Caco-2 (cell line): ENCODE measurements at regions not wholly inside any gene's neighbourhood (a gene's known extent, or its start where the extent isn't known, plus 50 kb on each side); places are given as distances from the start of the nearest gene placed in this dataset.

Experiments
- BruUV-seq: library from RNA; stranded (reverse); fragments of 400-500 nt; replicated peaks from 2 replicates; lab custom pipeline; 2021; lab: Mats Ljungman, UMichigan
- CTCF ChIA-PET: fragments of 300-600 bp; sonication (Branson Sonifier 250); formaldehyde crosslinking; loops from one replicate; lab custom pipeline; 2022; ENCODE audit warnings: antibody characterized with exemption; lab: Charles Lee
- POLR2A ChIA-PET: fragments of 300-600 bp; sonication (Branson Sonifier 250); formaldehyde crosslinking; loops from one replicate; lab custom pipeline; 2022; ENCODE audit warnings: antibody characterized with exemption; lab: Charles Lee
- DNase-seq, 2 experiments: peaks; one replicate each; pipeline versions ENCODE4 v3.0.0 to v3.0.0-alpha.2; 2020 to 2022
- H3K27me3 ChIP-seq: replicated peaks from 2 replicates; pipeline ENCODE4 v1.6.0; 2011; ENCODE audit warnings: low read length; ENCODE audit not compliant: control insufficient read depth, insufficient read depth
- H3K36me3 ChIP-seq: 2 replicates; pipeline ENCODE4 v1.5.1; 2011; ENCODE audit warnings: low read length; ENCODE audit not compliant: control insufficient read depth, insufficient read depth
- H3K4me1 ChIP-seq: fragments of 250-450 bp; sonication (Bioruptor Pico); 2 replicates; pipeline ENCODE4 v1.5.1; 2020; ENCODE audit warnings: mild to moderate bottlenecking
- H3K4me3 ChIP-seq: 2 replicates; pipeline ENCODE4 v1.5.1; 2011; ENCODE audit warnings: low read depth, mild to moderate bottlenecking, control low read depth, low read length
- H3K9me3 ChIP-seq: fragments of 250-450 bp; sonication (Bioruptor Pico); 2 replicates; pipeline ENCODE4 v1.5.1; 2020; ENCODE audit warnings: mild to moderate bottlenecking, moderate library complexity
- H3K27ac Mint-ChIP-seq: one replicate; pipeline ENCODE4 v1.8.0; 2022; ENCODE audit warnings: mixed read lengths; ENCODE audit not compliant: unreplicated experiment
- H3K27me3 Mint-ChIP-seq: one replicate; pipeline ENCODE4 v1.8.0; 2022; ENCODE audit warnings: mixed read lengths; ENCODE audit not compliant: insufficient read depth, unreplicated experiment
- H3K36me3 Mint-ChIP-seq: one replicate; pipeline ENCODE4 v1.8.0; 2022; ENCODE audit warnings: mild to moderate bottlenecking, mixed read lengths; ENCODE audit not compliant: insufficient read depth, unreplicated experiment
- H3K4me1 Mint-ChIP-seq: one replicate; pipeline ENCODE4 v1.8.0; 2022; ENCODE audit warnings: low read depth, mixed read lengths; ENCODE audit not compliant: unreplicated experiment
- H3K4me3 Mint-ChIP-seq: one replicate; pipeline ENCODE4 v1.8.0; 2022; ENCODE audit warnings: mild to moderate bottlenecking, moderate library complexity, mixed read lengths; ENCODE audit not compliant: unreplicated experiment
- H3K9me3 Mint-ChIP-seq: one replicate; pipeline ENCODE4 v1.8.0; 2022; ENCODE audit warnings: mixed read lengths; ENCODE audit not compliant: unreplicated experiment
- intact Hi-C: fragments of 100-400 bp; cut with micrococcal nuclease; formaldehyde crosslinking; loops from one replicate; pipeline ENCODE4 v1.10.0; 2022; ENCODE audit not compliant: unreplicated experiment
- TF ChIP-seq, protein P1 (sequence below), 2 experiments: fragments of 200-600 bp in 1 of 2; IDR thresholded peaks; 1 replicate in 1 of 2; 2 replicates in 1 of 2; pipeline versions ENCODE4 v1.5.1 to v1.8.0; 2011 to 2022; ENCODE audit warnings: antibody characterized with exemption in 1 of 2, control low read depth in 1 of 2, inconsistent platforms in 1 of 2, low read depth in 1 of 2, low read length in 1 of 2, mild to moderate bottlenecking in 1 of 2, moderate library complexity in 1 of 2; ENCODE audit not compliant: insufficient read depth in 1 of 2, severe bottlenecking in 1 of 2, unreplicated experiment in 1 of 2

DNA sequence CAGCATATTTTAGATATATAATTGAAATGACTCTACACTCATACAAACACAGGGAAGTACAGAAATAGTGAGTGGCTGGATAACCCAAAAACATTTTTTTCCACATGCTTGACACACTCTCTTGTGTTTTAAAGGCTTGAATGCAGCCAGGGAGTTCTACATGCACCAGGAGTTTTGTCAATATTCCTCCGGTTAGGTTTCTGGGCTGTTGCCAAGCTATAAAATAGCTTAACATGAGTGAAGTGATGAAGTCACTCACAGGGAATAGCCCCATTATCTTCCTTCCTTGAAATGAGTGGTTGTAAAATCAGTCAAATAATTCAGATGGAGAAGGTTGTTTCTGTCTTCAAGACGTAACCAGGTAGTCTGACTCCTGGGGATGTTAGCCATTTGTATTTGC, 582.7 kb downstream of the SLC6A15 start:
- no peaks in the 10 kb centered on the region for H3K4me1 ChIP-seq
- no peaks in the 10 kb centered on the region for H3K36me3 ChIP-seq
- no peaks in the 10 kb centered on the region for H3K4me1 Mint-ChIP-seq
- no TSS peak for BruUV-seq
- H3K27me3 ChIP-seq: no peaks in the 10 kb centered on the region
- H3K9me3 Mint-ChIP-seq: no peaks in the 10 kb centered on the region
- no peak overlapping the region for H3K4me3 ChIP-seq
- no peak for DNase-seq
- POLR2A ChIA-PET: no interaction called here
- H3K27me3 Mint-ChIP-seq: no peaks in the 10 kb centered on the region
- no peak overlapping the region for H3K4me3 Mint-ChIP-seq
- no peak overlapping the region for H3K27ac Mint-ChIP-seq
- intact Hi-C loops: no loop called here
- H3K9me3 ChIP-seq: no peaks in the 10 kb centered on the region
- TF ChIP-seq, protein P1, sequence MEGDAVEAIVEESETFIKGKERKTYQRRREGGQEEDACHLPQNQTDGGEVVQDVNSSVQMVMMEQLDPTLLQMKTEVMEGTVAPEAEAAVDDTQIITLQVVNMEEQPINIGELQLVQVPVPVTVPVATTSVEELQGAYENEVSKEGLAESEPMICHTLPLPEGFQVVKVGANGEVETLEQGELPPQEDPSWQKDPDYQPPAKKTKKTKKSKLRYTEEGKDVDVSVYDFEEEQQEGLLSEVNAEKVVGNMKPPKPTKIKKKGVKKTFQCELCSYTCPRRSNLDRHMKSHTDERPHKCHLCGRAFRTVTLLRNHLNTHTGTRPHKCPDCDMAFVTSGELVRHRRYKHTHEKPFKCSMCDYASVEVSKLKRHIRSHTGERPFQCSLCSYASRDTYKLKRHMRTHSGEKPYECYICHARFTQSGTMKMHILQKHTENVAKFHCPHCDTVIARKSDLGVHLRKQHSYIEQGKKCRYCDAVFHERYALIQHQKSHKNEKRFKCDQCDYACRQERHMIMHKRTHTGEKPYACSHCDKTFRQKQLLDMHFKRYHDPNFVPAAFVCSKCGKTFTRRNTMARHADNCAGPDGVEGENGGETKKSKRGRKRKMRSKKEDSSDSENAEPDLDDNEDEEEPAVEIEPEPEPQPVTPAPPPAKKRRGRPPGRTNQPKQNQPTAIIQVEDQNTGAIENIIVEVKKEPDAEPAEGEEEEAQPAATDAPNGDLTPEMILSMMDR (IDR thresholded peaks at IDR 0.05; ENCODE audit: insufficient read depth in 1 of 2, low read depth in 1 of 2, low read length in 1 of 2, severe bottlenecking in 1 of 2, unreplicated experiment in 1 of 2): no peak
- no peaks in the 10 kb centered on the region for H3K36me3 Mint-ChIP-seq
- CTCF ChIA-PET: no interaction called here

DNA sequence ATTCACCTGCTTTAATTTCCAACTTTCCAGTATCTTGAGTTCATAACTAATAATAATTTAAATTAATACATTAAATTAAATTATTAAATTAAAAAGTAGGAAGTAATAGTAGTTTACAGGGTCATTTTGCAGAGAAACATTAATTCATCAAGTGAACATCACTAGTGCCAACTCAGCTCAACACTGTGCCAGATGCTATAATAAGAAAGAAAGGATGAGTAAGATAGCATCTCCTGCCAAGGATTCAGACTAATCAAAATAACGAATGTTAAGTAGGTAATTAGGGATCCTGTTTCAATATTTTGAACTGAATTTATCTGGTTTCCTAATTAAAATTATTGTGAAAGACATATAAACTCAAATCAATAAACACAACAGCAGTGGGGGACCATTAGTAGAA, 596.7 kb downstream of the SLC6A15 start:
- Mint-ChIP-seq H3K9me3 (no peaks in the 10 kb centered on the region), H3K4me3 (no peak overlapping the region), H3K36me3 (no peaks in the 10 kb centered on the region), H3K4me1 (no peaks in the 10 kb centered on the region), H3K27me3 (no peaks in the 10 kb centered on the region), H3K27ac (no peak overlapping the region)
- intact Hi-C loops: no loop called here
- TF ChIP-seq, protein P1 (IDR thresholded peaks at IDR 0.05; ENCODE audit: insufficient read depth in 1 of 2, low read depth in 1 of 2, low read length in 1 of 2, severe bottlenecking in 1 of 2, unreplicated experiment in 1 of 2): no peak
- H3K9me3 ChIP-seq: no peaks in the 10 kb centered on the region
- no peaks in the 10 kb centered on the region for H3K4me1 ChIP-seq
- no peaks in the 10 kb centered on the region for H3K36me3 ChIP-seq
- H3K4me3 ChIP-seq: no peak overlapping the region
- no peak for DNase-seq
- ChIA-PET POLR2A (no interaction called here), CTCF (no interaction called here)
- no TSS peak for BruUV-seq
- H3K27me3 ChIP-seq: no peaks in the 10 kb centered on the region

DNA sequence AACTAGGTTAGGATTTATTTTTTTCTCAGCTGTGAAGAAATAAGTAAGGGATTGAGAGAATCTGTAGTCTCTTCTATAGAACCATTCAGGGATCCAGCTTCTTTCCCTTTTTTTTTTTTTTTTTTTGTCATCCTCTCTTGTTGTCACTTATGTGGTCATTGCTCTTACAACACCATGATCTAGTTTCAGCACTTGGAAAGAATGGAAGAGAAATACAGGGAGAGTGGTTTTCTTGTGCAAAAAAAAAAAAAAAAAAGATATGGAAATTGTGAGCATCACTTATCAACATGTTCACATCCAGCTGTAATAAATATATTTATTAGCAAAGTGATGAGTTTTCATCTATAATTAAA, 599.3 kb downstream of the SLC6A15 start:
- H3K27ac Mint-ChIP-seq: no peak overlapping the region
- no peaks in the 10 kb centered on the region for H3K9me3 Mint-ChIP-seq
- POLR2A ChIA-PET: no interaction called here
- BruUV-seq: no TSS peak
- CTCF ChIA-PET: no interaction called here
- no peaks in the 10 kb centered on the region for H3K36me3 Mint-ChIP-seq
- Histone ChIP-seq H3K4me3 (no peak overlapping the region), H3K36me3 (no peaks in the 10 kb centered on the region), H3K9me3 (no peaks in the 10 kb centered on the region), H3K4me1 (no peaks in the 10 kb centered on the region), H3K27me3 (no peaks in the 10 kb centered on the region)
- H3K4me1 Mint-ChIP-seq: no peaks in the 10 kb centered on the region
- TF ChIP-seq, protein P1 (IDR thresholded peaks at IDR 0.05; ENCODE audit: insufficient read depth in 1 of 2, low read depth in 1 of 2, low read length in 1 of 2, severe bottlenecking in 1 of 2, unreplicated experiment in 1 of 2): no peak
- DNase-seq: no peak
- no peak overlapping the region for H3K4me3 Mint-ChIP-seq
- no peaks in the 10 kb centered on the region for H3K27me3 Mint-ChIP-seq
- intact Hi-C loops: no loop called here
